ENCODE measurements at regions not wholly inside any gene's neighbourhood (a gene's known extent, or its start where the extent isn't known, plus 50 kb on each side); places are given as distances from the start of the nearest gene placed in this dataset.

GRCh38 chr5:175796536-175797499, 74.6 kb upstream of the CPLX2 start:
- H3K27me3 ChIP-seq = no peaks in the 10 kb centered on the region

DNA sequence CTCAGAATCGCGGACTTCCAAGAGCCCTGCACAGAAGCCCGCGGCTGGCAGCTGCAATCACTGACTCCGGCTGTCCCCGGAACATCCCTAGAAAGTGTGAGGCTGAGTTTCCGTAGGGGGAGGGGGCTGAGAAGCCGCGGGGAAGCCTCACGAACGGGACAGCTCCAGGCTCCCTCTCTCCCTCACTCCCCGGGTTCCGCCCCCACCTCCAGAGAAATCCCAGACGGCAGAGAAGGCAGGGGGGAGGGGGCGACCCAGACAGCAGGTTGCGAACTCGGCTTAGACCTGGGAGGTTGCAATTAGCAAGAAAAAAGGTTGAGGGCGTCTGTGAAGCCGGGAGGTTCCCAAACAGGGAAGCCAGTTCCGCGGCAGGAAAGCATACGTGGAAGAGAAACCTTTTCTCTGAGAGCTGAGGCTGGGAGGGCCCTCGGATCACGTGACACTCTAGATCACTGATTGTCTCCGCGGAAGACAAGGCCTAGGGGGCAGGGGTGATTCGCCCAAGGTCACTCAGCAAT, 73.8 kb upstream of the CPLX2 start:
- intact Hi-C loops (cut with DNase I) = no loop called here
- TF ChIP-seq POLR2A (IDR thresholded peaks at IDR 0.05) (no peak), EP300 (IDR thresholded peaks at IDR 0.05) (no peak), CTCF (IDR thresholded peaks at IDR 0.05) (no peak)
- Histone ChIP-seq H3K9me3 (no peaks in the 10 kb centered on the region), H3K27me3 (no peaks in the 10 kb centered on the region), H3K27ac (no peak overlapping the region), H3K4me3 (no peak overlapping the region), H3K36me3 (no peaks in the 10 kb centered on the region), H3K4me1 (ENCODE audit: insufficient read depth) (peaks cover 9% of the 10 kb centered on the region)
- DNase-seq = no peak
- 0 to 1% (median 1%) methylated on average over 26 to 27 of the region's 27 CpGs for WGBS, 3 donors

More at GRCh38 chr5:175796536-175797499, 74.6 kb upstream of the CPLX2 start:
- no peak overlapping the region for H3K27ac ChIP-seq
- no peak overlapping the region for H3K4me3 ChIP-seq
- DNase-seq = peak; percentile 72 to 93 (median 88)
- H3K4me1 ChIP-seq (ENCODE audit: insufficient read depth) = peaks cover 9% of the 10 kb centered on the region
- WGBS, 3 donors = 1 to 3% (median 1%) methylated on average over 72 to 107 of the region's 108 CpGs
- intact Hi-C loops (cut with DNase I) = no loop called here
- H3K9me3 ChIP-seq = no peaks in the 10 kb centered on the region
- no peaks in the 10 kb centered on the region for H3K36me3 ChIP-seq
- no peak for TF ChIP-seq CTCF (IDR thresholded peaks at IDR 0.05)
- TF ChIP-seq EP300 (IDR thresholded peaks at IDR 0.05) = no peak
- no peak for TF ChIP-seq POLR2A (IDR thresholded peaks at IDR 0.05)

GRCh38 chr5:175798626-175799025, 72.8 kb upstream of the CPLX2 start:
- intact Hi-C loops (cut with DNase I) = no loop called here
- H3K9me3 ChIP-seq = no peaks in the 10 kb centered on the region
- H3K36me3 ChIP-seq = no peaks in the 10 kb centered on the region
- H3K27me3 ChIP-seq = no peaks in the 10 kb centered on the region
- no peak for DNase-seq
- peaks cover 9% of the 10 kb centered on the region for H3K4me1 ChIP-seq (ENCODE audit: insufficient read depth)
- 88 to 96% (median 91%) methylated on average over 2 of the region's 2 CpGs for WGBS, 3 donors
- no peak overlapping the region for H3K27ac ChIP-seq
- no peak for TF ChIP-seq EP300 (IDR thresholded peaks at IDR 0.05)
- no peak for TF ChIP-seq CTCF (IDR thresholded peaks at IDR 0.05)
- TF ChIP-seq POLR2A (IDR thresholded peaks at IDR 0.05) = no peak
- H3K4me3 ChIP-seq = no peak overlapping the region

- no peak for DNase-seq
- Histone ChIP-seq H3K4me1 (ENCODE audit: insufficient read depth) (peaks cover 9% of the 10 kb centered on the region), H3K27ac (no peak overlapping the region), H3K4me3 (no peak overlapping the region), H3K27me3 (no peaks in the 10 kb centered on the region), H3K9me3 (no peaks in the 10 kb centered on the region), H3K36me3 (no peaks in the 10 kb centered on the region)
- intact Hi-C loops (cut with DNase I) = no loop called here
- TF ChIP-seq POLR2A (IDR thresholded peaks at IDR 0.05) = no peak
- no peak for TF ChIP-seq CTCF (IDR thresholded peaks at IDR 0.05)
- TF ChIP-seq EP300 (IDR thresholded peaks at IDR 0.05) = no peak
- 48 to 62% (median 51%) methylated on average over 5 of the region's 5 CpGs for WGBS, 3 donors
These were observed 70.7 kb upstream of the CPLX2 start for GRCh38 chr5:175800656-175801081.

All from ovary (tissue), 7 donors.